GM12878 (cell line): ENCODE measurements at regions not wholly inside any gene's neighbourhood (a gene's known extent, or its start where the extent isn't known, plus 50 kb on each side); places are given as distances from the start of the nearest gene placed in this dataset.

ENCODE experiments used
- ATAC-seq: fragments of 200-7000 bp; cut with Tn5 transposase; 3 replicates; pipeline ENCODE4 v1.9.1; 2020; ENCODE audit warnings: mild to moderate bottlenecking, moderate library complexity
- BruUV-seq: library from RNA; stranded (reverse); fragments of 400-500 nt; replicated peaks from 2 replicates; lab custom pipeline; 2021; lab: Mats Ljungman, UMichigan
- CTCF ChIA-PET: fragments of 300-600 bp; sonication (Branson Sonifier 250); formaldehyde crosslinking; extraction: SDS; loops from one replicate; lab custom pipeline; 2021; ENCODE audit warnings: inconsistent platforms; lab: Yijun Ruan, JAX
- POLR2A ChIA-PET: fragments of 350-600 bp; formaldehyde crosslinking; extraction: SDS; loops from one replicate; lab custom pipeline; 2021; ENCODE audit warnings: inconsistent platforms; lab: Charles Lee
- RAD21 ChIA-PET: fragments of 300-600 bp; sonication (Branson Sonifier 250); formaldehyde crosslinking; loops from one replicate; lab custom pipeline; 2023; ENCODE audit warnings: antibody characterized with exemption; ENCODE audit not compliant: unreplicated experiment; lab: Charles Lee
- SMC1A ChIA-PET: fragments of 300-600 bp; sonication (Branson Sonifier 250); formaldehyde crosslinking; loops from one replicate; lab custom pipeline; 2023; ENCODE audit not compliant: unreplicated experiment, uncharacterized antibody; lab: Charles Lee
- DNase-seq: peaks from one replicate; pipeline ENCODE4 v3.0.0-alpha.2; 2011; ENCODE audit warnings: low read depth, low spot score
- FAIRE-seq: peaks from 3 replicates; lab custom pipeline; 2011; peaks lifted over from hg19 to GRCh38; lab: Jason Lieb, UNC
- H2AFZ ChIP-seq: 2 replicates; pipeline ENCODE4 v1.6.0; 2011; ENCODE audit warnings: low read depth, low read length, control low read depth; ENCODE audit not compliant: control insufficient read depth
- H3K27ac ChIP-seq: 2 replicates; pipeline ENCODE4 v1.5.1; 2011; ENCODE audit warnings: control low read depth; ENCODE audit not compliant: control insufficient read depth, insufficient read depth
- H3K27me3 ChIP-seq, 2 experiments: replicated peaks in 1 of 2; 2 replicates each; pipeline versions ENCODE4 v1.6.0 to v1.6.1; 2011; ENCODE audit warnings: low read length in 1 of 2; ENCODE audit not compliant: control insufficient read depth in 2 of 2, insufficient read depth in 2 of 2
- H3K36me3 ChIP-seq, 2 experiments: 2 replicates each; pipeline ENCODE4 v1.5.1; 2011; ENCODE audit warnings: low read length in 1 of 2; ENCODE audit not compliant: control insufficient read depth in 2 of 2, insufficient read depth in 2 of 2
- H3K4me1 ChIP-seq: 2 replicates; pipeline ENCODE4 v1.6.1; 2011; ENCODE audit warnings: mild to moderate bottlenecking, low read length, moderate library complexity, mixed read lengths; ENCODE audit not compliant: control insufficient read depth, insufficient read depth
- H3K4me2 ChIP-seq: 2 replicates; pipeline ENCODE4 v1.6.0; 2011; ENCODE audit warnings: control low read depth; ENCODE audit not compliant: control insufficient read depth, insufficient read depth
- H3K4me3 ChIP-seq: fragments of 200-600 bp; sonication (generic); 2 replicates; pipeline ENCODE4 v1.5.1; 2016
- H3K79me2 ChIP-seq: 2 replicates; pipeline ENCODE4 v1.6.0; 2011; ENCODE audit warnings: low read length; ENCODE audit not compliant: control insufficient read depth, insufficient read depth
- H3K9ac ChIP-seq: 2 replicates; pipeline ENCODE4 v1.8.0; 2011; ENCODE audit warnings: low read length, control low read depth, mixed read lengths; ENCODE audit not compliant: control insufficient read depth, insufficient read depth
- H3K9me3 ChIP-seq: replicated peaks from 3 replicates; pipeline ENCODE4 v1.5.1; 2011; ENCODE audit warnings: mild to moderate bottlenecking, low read length; ENCODE audit not compliant: control insufficient read depth, insufficient read depth
- H4K20me1 ChIP-seq: 2 replicates; pipeline ENCODE4 v1.6.0; 2011; ENCODE audit not compliant: control insufficient read depth, insufficient read depth
- BCL3 ChIP-seq: IDR thresholded peaks from 2 replicates; pipeline ENCODE4 v1.6.1; 2011; ENCODE audit warnings: borderline replicate concordance, low read depth, mild to moderate bottlenecking, moderate library complexity, low read length; ENCODE audit not compliant: insufficient read depth, poor library complexity, severe bottlenecking
- ELK1 ChIP-seq: IDR thresholded peaks from 2 replicates; pipeline ENCODE4 v1.6.1; 2012; ENCODE audit warnings: low read depth, low read length, improper control_type of control experiment
- JUND ChIP-seq: IDR thresholded peaks from 2 replicates; pipeline ENCODE4 v1.6.1; 2012; ENCODE audit warnings: low read depth, mild to moderate bottlenecking, low read length, improper control_type of control experiment, moderate library complexity
- POLR2A ChIP-seq: IDR thresholded peaks from 2 replicates; pipeline ENCODE4 v1.6.1; 2011; ENCODE audit warnings: low read depth, mild to moderate bottlenecking, low read length
- RFX5 ChIP-seq: IDR thresholded peaks from 2 replicates; pipeline ENCODE4 v1.6.1; 2011; ENCODE audit warnings: low read depth, low read length, improper control_type of control experiment
- RUNX3 ChIP-seq: IDR thresholded peaks from 2 replicates; pipeline ENCODE4 v1.6.1; 2012; ENCODE audit warnings: low read length, inconsistent platforms
- SREBF1 ChIP-seq: IDR thresholded peaks from 2 replicates; pipeline ENCODE4 v1.6.1; 2012; ENCODE audit warnings: mild to moderate bottlenecking, low read length
- SUPT20H ChIP-seq: IDR thresholded peaks from 2 replicates; pipeline ENCODE4 v1.6.1; 2011; ENCODE audit warnings: low read depth, mild to moderate bottlenecking, low read length, moderate library complexity, borderline replicate concordance; ENCODE audit not compliant: control insufficient read depth
- SUZ12 ChIP-seq: fragments of 200-600 bp; sonication (generic); IDR thresholded peaks from one replicate; pipeline ENCODE4 v1.6.1; 2018; ENCODE audit warnings: antibody characterized with exemption, mild to moderate bottlenecking; ENCODE audit not compliant: unreplicated experiment
- TAF1 ChIP-seq: IDR thresholded peaks from 2 replicates; pipeline ENCODE4 v1.6.1; 2011; ENCODE audit warnings: mild to moderate bottlenecking, low read depth, low read length, borderline replicate concordance
- USF2 ChIP-seq: IDR thresholded peaks from 2 replicates; pipeline ENCODE4 v1.6.1; 2011; ENCODE audit warnings: low read depth, low read length, improper control_type of control experiment, borderline replicate concordance
- ZNF274 ChIP-seq: IDR thresholded peaks from one replicate; pipeline ENCODE4 v1.8.0; 2011; ENCODE audit not compliant: insufficient read length, insufficient read depth
- in situ Hi-C: fragments of 300-500 bp; cut with MboI; formaldehyde crosslinking; loops from 9 replicates; pipeline ENCODE4 v1.14.3; 2018; ENCODE audit warnings: mixed read lengths
- intact Hi-C: fragments of 100-400 bp; cut with micrococcal nuclease; formaldehyde crosslinking; loops from one replicate; pipeline ENCODE4 v1.14.2; 2022; ENCODE audit not compliant: unreplicated experiment
- TF ChIP-seq, protein P1 (sequence below): IDR thresholded peaks from 2 replicates; pipeline ENCODE4 v1.6.1; 2012; ENCODE audit warnings: low read depth, low read length, improper control_type of control experiment
- TF ChIP-seq, protein P2 (sequence below): fragments of 450-650 bp; IDR thresholded peaks from 2 replicates; pipeline ENCODE4 v1.6.1; 2017; ENCODE audit warnings: borderline replicate concordance
- TF ChIP-seq, protein P3 (sequence below): fragments of 150-350 bp; IDR thresholded peaks from 2 replicates; pipeline ENCODE4 v1.6.1; 2016; ENCODE audit warnings: low read depth, low read length

DNA sequence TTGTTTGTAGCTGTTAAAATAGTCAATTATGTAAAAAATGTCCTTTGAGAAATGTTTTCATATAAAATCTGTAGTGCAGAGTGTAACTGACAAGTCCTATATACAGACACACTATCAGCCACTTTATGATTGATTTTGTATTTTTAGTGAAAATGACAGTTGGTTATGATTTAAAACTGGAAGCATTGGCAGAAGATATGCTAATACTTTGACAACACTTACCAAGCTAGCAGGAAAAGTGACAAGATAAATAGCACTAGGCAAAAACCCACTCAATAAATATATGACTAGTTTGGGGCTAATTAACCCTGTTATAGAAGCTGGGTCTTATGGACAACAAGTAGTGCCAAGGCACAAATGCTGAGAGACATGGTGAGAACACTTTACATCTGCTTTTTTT is 772.9 kb upstream of the NOVA1 start:
- no peaks in the 10 kb centered on the region for H3K79me2 ChIP-seq
- no peak overlapping the region for H3K9ac ChIP-seq
- H2AFZ ChIP-seq, result no peak overlapping the region
- intact Hi-C loops (no loop called here), in situ Hi-C loops (no loop called here)
- ChIA-PET CTCF (no interaction called here), POLR2A (no interaction called here), RAD21 (no interaction called here), SMC1A (no interaction called here)
- H4K20me1 ChIP-seq, result no peaks in the 10 kb centered on the region
- H3K9me3 ChIP-seq, result no peaks in the 10 kb centered on the region
- FAIRE-seq (no peak), DNase-seq (no peak), ATAC-seq (no peak)
- no peak overlapping the region for H3K4me3 ChIP-seq
- BruUV-seq, result no TSS peak
- H3K27me3 ChIP-seq, result no peaks in the 10 kb centered on the region
- H3K4me1 ChIP-seq, result no peaks in the 10 kb centered on the region
- no peak overlapping the region for H3K4me2 ChIP-seq
- H3K27ac ChIP-seq, result no peak overlapping the region
- no peaks in the 10 kb centered on the region for H3K36me3 ChIP-seq
- no peak for TF ChIP-seq USF2
- no peak for TF ChIP-seq TAF1
- TF ChIP-seq, protein P1, sequence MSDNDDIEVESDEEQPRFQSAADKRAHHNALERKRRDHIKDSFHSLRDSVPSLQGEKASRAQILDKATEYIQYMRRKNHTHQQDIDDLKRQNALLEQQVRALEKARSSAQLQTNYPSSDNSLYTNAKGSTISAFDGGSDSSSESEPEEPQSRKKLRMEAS, result no peak
- no peak for TF ChIP-seq JUND
- TF ChIP-seq BCL3, result no peak
- TF ChIP-seq SUPT20H, result no peak
- TF ChIP-seq RFX5, result no peak
- TF ChIP-seq ELK1, result no peak
- no peak for TF ChIP-seq SUZ12
- no peak for TF ChIP-seq ZNF274
- TF ChIP-seq RUNX3, result no peak
- no peak for TF ChIP-seq SREBF1
- TF ChIP-seq, protein P2, sequence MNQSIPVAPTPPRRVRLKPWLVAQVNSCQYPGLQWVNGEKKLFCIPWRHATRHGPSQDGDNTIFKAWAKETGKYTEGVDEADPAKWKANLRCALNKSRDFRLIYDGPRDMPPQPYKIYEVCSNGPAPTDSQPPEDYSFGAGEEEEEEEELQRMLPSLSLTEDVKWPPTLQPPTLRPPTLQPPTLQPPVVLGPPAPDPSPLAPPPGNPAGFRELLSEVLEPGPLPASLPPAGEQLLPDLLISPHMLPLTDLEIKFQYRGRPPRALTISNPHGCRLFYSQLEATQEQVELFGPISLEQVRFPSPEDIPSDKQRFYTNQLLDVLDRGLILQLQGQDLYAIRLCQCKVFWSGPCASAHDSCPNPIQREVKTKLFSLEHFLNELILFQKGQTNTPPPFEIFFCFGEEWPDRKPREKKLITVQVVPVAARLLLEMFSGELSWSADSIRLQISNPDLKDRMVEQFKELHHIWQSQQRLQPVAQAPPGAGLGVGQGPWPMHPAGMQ, result no peak
- TF ChIP-seq POLR2A, result no peak
- TF ChIP-seq, protein P3, sequence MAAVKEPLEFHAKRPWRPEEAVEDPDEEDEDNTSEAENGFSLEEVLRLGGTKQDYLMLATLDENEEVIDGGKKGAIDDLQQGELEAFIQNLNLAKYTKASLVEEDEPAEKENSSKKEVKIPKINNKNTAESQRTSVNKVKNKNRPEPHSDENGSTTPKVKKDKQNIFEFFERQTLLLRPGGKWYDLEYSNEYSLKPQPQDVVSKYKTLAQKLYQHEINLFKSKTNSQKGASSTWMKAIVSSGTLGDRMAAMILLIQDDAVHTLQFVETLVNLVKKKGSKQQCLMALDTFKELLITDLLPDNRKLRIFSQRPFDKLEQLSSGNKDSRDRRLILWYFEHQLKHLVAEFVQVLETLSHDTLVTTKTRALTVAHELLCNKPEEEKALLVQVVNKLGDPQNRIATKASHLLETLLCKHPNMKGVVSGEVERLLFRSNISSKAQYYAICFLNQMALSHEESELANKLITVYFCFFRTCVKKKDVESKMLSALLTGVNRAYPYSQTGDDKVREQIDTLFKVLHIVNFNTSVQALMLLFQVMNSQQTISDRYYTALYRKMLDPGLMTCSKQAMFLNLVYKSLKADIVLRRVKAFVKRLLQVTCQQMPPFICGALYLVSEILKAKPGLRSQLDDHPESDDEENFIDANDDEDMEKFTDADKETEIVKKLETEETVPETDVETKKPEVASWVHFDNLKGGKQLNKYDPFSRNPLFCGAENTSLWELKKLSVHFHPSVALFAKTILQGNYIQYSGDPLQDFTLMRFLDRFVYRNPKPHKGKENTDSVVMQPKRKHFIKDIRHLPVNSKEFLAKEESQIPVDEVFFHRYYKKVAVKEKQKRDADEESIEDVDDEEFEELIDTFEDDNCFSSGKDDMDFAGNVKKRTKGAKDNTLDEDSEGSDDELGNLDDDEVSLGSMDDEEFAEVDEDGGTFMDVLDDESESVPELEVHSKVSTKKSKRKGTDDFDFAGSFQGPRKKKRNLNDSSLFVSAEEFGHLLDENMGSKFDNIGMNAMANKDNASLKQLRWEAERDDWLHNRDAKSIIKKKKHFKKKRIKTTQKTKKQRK, result no peak
